Medulla oblongata (tissue), 1 donor: ENCODE measurements at regions not wholly inside any gene's neighbourhood (a gene's known extent, or its start where the extent isn't known, plus 50 kb on each side); places are given as distances from the start of the nearest gene placed in this dataset.
"Not testable (repeated sequence)": the region's sequence is repeated elsewhere in the genome, so short reads cannot be mapped to it uniquely, and the experiment has no call there.

Experiments
- DNase-seq: peaks from one replicate; pipeline ENCODE4 v3.0.0-alpha.2; 2015; ENCODE audit errors: extremely low spot score

- DNase-seq = peak; percentile 38
These were observed 152.8 kb upstream of the ZBED5 start for GRCh38 chr11:11010624-11011127.

- no peak for DNase-seq
These were observed 151.3 kb upstream of the ZBED5 start for GRCh38 chr11:11009179-11009578.

GRCh38 chr11:11004069-11004468 lies 146.2 kb upstream of the ZBED5 start:
- DNase-seq = no peak

- DNase-seq = no peak
These were observed 145.4 kb upstream of the ZBED5 start for GRCh38 chr11:11003226-11003625.

- DNase-seq = no peak
These were observed 142.9 kb upstream of the ZBED5 start for GRCh38 chr11:11000579-11001283.

- no peak for DNase-seq
These were observed 140.8 kb upstream of the ZBED5 start for GRCh38 chr11:10998674-10999073.

GRCh38 chr11:10996678-10997077 lies 138.8 kb upstream of the ZBED5 start:
- DNase-seq = no peak

GRCh38 chr11:10993640-10994039 lies 135.8 kb upstream of the ZBED5 start:
- no peak for DNase-seq

- DNase-seq = no peak
These were observed 135.3 kb upstream of the ZBED5 start for GRCh38 chr11:10993186-10993585.

- no peak for DNase-seq
These were observed 133.5 kb upstream of the ZBED5 start for GRCh38 chr11:10991393-10991792.

GRCh38 chr11:10990637-10991193 lies 132.9 kb upstream of the ZBED5 start:
- no peak for DNase-seq

- DNase-seq = no peak
These were observed 132.3 kb upstream of the ZBED5 start for GRCh38 chr11:10990160-10990559.

- DNase-seq = no peak
These were observed 128.2 kb upstream of the ZBED5 start for GRCh38 chr11:10986006-10986405.

- DNase-seq = no peak
These were observed 126.9 kb upstream of the ZBED5 start for GRCh38 chr11:10984742-10985141.

- DNase-seq = no peak
These were observed 126.4 kb upstream of the ZBED5 start for GRCh38 chr11:10984250-10984649.

GRCh38 chr11:10982704-10983510 lies 125.1 kb upstream of the ZBED5 start:
- DNase-seq = no peak

GRCh38 chr11:10979529-10979928 lies 121.7 kb upstream of the ZBED5 start:
- no peak for DNase-seq

- no peak for DNase-seq
These were observed 120.3 kb upstream of the ZBED5 start for GRCh38 chr11:10978198-10978597.

GRCh38 chr11:10975287-10975721 lies 117.5 kb upstream of the ZBED5 start:
- DNase-seq = no peak

- peak; percentile 17 for DNase-seq
These were observed 115.6 kb upstream of the ZBED5 start for GRCh38 chr11:10973416-10973815.

- DNase-seq = no peak
These were observed 113.1 kb upstream of the ZBED5 start for GRCh38 chr11:10970926-10971325.

- DNase-seq = no peak
These were observed 111.5 kb upstream of the ZBED5 start for GRCh38 chr11:10969387-10969786.

GRCh38 chr11:10956884-10957283 lies 99.0 kb upstream of the ZBED5 start:
- not testable (repeated sequence) for DNase-seq
